HG02870 (cell line): ENCODE measurements at regions not wholly inside any gene's neighbourhood (a gene's known extent, or its start where the extent isn't known, plus 50 kb on each side); places are given as distances from the start of the nearest gene placed in this dataset.
"Not testable (repeated sequence)": the region's sequence is repeated elsewhere in the genome, so short reads cannot be mapped to it uniquely, and the experiment has no call there.

Experiments used
- ATAC-seq: cut with Tn5 transposase; IDR thresholded peaks from one replicate; pipeline ENCODE4 v1.9.1; 2021; ENCODE audit warnings: mild to moderate bottlenecking, moderate library complexity; ENCODE audit not compliant: unreplicated experiment

DNA sequence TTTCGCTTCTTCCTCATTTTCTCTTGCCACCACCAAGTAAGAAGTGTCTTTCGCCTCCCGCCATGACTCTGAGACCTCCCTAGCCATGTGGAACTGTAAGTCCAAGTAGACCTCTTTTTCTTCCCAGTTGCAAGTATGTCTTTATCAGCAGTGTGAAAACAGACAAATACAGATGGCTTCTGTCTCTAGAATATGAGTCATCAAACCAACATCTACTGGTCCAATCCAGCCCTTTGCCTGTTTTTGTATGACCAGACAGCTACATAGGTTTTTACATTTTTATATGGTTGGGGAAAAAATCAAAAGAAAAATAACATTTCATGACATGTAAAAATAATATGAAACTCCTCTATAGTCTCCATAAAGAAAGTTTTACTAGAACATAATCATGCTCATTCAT lies 118.7 kb upstream of the PTPRG start:
- ATAC-seq: no peak

- ATAC-seq: no peak
Measured at GRCh38 chr3:61443886-61444285, 117.5 kb upstream of the PTPRG start.

DNA sequence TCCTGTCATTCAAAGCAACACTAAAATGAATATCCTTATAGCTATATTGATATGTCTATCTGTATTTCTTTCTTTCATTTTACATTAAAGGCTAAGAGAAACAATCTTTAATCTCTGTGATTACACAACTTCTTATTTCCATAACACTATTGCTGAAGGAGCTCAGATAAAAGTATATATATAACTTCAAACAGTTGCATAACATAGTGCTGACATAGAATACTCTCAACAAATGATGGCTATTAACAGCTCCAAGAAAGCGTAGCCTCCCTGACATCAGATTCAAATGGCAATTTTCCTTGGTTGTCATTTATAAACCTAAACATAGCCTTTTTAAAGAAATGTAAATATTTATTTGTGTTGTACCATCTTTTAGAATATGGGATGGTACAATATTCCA lies 116.6 kb upstream of the PTPRG start:
- ATAC-seq: no peak

- ATAC-seq: no peak
Measured at GRCh38 chr3:61445924-61446323, 115.4 kb upstream of the PTPRG start.

GRCh38 chr3:61446341-61446740 lies 115.0 kb upstream of the PTPRG start:
- ATAC-seq: no peak

DNA sequence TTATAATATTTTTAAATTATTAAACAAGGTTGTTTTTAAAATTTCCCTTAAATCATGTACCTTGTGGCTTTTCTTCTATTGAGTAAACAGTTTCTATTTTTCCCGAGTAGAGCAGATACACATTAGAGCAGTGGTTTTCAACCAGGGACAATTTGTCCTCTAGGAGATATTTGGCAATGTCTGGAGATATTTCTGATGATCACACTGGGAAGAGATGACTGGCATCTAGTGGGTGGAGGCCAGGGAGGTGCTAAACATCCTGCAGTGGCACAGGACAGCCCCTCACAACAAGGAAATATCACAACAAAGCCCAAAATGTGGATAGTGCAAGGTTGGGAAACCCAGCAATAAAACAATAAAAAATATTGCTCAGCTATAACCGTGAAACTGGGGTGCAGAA lies 113.0 kb upstream of the PTPRG start:
- no peak for ATAC-seq

GRCh38 chr3:61449327-61450040 lies 111.9 kb upstream of the PTPRG start:
- no peak for ATAC-seq

DNA sequence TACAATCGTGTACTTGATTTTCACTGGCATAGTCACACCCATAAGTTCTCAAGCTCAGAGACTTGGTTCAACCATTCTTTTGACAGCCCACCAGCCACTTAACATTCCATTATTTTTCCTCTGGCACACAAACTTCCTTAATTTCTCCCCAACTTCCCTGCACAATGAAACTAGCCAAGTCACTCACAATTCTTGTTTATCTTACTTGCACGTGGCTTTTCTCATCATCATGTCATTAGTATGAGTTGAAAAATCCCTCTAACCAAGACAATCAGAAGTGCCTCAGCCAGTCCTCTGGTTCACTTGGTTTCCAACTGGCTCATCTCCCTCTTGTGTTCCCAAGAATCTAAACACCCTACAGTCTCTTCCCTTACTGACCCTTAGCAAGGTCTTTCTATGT lies 110.5 kb upstream of the PTPRG start:
- no peak for ATAC-seq

DNA sequence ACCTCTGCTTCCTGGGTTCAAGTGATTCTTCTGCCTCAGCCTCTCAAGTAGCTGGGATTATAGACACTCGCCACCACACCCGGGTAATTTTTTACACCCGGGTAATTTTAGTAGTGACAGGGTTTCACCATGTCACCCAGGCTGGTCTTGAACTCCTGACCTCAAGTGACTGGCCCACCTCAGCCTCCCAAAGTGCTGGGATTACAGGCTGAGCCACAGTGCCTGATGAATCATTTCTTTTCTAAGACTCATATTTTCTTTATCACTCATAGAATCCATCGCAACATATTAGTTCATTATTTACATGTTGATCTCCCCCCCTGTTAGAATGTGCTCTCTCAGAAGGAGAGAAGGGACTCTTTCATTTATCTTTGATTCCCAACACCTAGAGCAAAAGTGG lies 109.5 kb upstream of the PTPRG start:
- no peak for ATAC-seq

DNA sequence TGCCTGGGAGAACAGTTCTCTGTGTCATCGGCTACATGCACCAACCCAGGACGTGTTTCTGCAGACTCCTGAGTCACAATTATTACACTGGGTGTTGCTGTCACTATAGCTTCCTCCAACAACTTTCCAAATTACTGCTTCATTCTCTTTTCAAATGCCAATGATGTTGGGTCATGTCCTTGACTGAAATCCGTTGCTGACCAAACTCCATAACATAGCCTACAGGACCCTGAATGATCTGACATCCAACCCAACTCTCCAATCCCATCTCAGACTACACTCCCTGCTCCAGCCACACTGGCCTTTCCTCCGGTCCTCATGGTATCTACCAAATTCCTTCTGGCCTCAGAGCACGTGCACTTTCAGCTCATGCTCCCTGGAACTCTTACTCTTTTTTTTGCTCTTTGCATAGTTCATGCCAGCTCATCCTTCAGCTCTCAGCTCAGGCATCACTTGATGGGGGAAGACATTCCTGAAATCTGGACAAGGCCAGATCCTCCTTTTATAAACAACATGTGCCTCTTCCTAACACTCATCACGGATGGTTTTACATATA lies 108.8 kb upstream of the PTPRG start:
- ATAC-seq: no peak

DNA sequence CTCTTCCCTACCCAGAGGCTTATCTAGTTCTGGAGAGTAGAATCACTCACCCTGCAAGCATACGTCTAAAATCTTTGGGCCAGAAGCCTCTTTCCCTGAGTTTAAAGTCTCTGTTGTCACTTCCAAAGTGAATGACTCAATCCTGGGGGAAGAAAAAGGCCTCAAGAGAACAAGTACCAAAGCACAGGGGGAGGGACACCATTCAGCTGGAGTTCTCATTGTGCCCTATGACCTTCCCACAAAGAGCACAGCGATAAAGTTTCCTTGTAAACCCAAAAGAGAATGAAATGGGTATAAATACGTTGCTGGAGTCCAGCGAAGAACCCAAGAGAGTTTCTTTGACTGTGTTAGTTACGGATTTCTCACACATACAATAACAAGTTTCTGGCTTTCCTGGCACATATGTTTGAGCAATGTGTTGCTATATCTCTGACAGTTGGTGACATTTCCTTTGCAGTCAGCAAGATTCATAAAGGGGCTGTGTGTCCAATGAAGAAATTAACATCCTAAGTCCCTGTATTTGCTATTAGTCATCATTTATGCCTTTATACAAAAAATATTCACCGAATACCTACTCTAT lies 107.3 kb upstream of the PTPRG start:
- ATAC-seq: no peak

- no peak for ATAC-seq
Measured at GRCh38 chr3:61454801-61455200, 106.6 kb upstream of the PTPRG start.

DNA sequence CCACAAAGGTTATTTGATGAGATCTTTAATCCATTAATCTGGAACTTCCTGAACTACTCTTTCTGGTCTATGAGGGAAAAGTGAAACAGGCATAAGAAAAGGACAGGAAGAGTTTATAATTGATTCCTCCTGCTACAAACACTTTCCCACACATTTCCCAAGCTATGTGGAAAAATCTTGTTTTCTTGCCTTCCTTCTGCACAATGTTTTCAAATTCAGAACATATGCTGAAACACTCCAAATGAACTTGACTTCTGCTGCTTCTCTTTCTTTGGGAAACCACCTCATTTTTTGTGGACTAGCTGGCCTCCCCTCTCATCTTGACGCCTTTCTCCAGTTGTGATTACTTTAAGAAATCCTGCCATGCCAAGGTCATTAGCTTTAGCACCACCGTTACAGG lies 100.7 kb upstream of the PTPRG start:
- no peak for ATAC-seq

- no peak for ATAC-seq
Measured at GRCh38 chr3:61463191-61463590, 98.2 kb upstream of the PTPRG start.

DNA sequence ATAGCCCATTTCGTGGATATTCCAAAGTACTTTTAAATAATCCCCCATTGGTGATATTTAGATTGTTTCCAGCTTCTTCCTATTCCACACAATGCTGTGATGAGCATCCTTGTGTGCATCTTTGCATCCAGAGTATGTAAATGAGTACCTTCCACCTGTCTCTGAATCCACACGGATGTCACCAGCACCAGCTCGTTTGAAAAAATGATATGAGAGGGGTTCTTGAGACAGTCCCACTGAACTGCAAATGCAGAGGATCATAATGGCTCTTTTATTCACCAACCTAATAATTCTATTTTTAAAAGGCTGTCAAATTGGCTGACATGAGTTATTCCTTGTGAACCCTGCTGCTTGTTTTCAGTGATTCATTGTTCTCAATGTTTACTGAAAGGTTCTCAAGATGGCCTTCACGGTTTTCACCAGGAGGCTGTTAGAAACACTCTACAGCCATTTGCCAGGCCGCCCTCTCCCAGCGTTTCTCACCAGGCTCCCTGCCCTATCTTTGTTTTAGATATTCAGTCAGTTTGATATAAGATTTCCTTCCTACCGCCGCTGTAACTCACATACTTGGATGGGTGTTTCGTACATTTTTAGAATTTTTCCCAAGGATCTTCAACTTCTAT lies 96.7 kb upstream of the PTPRG start:
- ATAC-seq: no peak

GRCh38 chr3:61466357-61466756 lies 95.0 kb upstream of the PTPRG start:
- no peak for ATAC-seq

DNA sequence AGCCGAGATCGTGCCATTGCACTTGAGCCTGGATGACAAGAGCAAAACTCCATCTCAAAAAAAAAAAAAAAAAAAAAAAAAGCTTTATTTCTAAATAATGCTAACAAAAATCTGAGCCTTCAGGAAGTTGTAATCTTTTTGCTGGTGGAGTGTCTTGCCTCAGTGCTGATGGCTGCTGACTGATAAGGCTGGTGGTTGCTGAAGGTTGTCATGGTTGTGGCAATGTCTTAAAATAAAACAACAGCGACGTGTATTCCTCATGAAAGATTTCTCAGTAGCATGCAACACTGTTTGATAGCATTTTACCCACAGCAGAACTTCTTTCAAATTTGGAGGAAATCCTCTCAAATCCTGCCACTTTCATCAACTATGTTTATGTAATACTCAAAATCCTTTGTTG lies 77.4 kb upstream of the PTPRG start:
- no peak for ATAC-seq

DNA sequence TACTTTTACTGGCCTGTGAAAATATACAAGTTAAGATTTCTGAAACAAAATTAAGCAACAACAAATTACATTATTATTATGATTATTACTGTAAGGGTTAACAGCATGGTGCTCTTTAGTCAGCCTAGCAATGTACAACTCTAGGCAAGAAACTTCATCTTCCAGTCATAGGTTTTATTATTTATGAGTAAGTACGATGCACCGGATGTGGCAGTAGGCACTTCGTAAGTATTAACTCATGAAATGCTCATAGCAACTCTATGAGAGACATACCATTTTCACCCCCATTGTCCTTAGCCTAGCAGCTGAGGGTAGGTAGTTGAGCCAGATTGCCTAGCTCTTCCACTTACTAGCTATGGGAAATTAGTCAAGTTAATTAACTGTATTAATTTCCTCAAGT lies 68.0 kb upstream of the PTPRG start:
- no peak for ATAC-seq

- ATAC-seq: not testable (repeated sequence)
Measured at GRCh38 chr3:61494309-61494708, 67.1 kb upstream of the PTPRG start.

DNA sequence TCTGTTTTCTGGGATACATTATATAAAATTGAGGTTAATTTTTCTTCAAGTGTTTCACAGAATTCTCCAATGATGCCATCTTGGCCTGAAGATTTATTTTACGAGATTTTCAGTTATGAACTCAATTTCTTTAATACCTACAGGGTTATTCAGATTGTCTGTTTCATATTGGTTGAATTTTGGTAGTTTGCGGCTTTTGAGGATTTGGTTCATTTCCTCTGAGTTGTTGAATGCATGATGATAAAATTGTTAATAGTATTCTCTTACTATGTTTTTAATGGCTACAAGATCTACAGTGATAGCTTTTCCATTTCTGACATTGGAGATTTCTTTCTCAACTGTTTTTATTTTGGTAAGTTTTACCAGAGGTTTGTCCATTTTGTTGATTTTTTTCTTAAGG lies 63.9 kb upstream of the PTPRG start:
- no peak for ATAC-seq

GRCh38 chr3:61505197-61505596 lies 56.2 kb upstream of the PTPRG start:
- no peak for ATAC-seq

- no peak for ATAC-seq
Measured at GRCh38 chr3:61507946-61508345, 53.4 kb upstream of the PTPRG start.
